CD8-positive, alpha-beta memory T cell (primary cell): ENCODE measurements at regions not wholly inside any gene's neighbourhood (a gene's known extent, or its start where the extent isn't known, plus 50 kb on each side); places are given as distances from the start of the nearest gene placed in this dataset.

Experiments
- CTCF ChIA-PET: fragments of 350-600 bp; sonication (Branson Sonifier 250); formaldehyde crosslinking; loops from one replicate; lab custom pipeline; 2021; ENCODE audit warnings: antibody characterized with exemption; lab: Charles Lee
- POLR2A ChIA-PET: fragments of 350-600 bp; sonication (Branson Sonifier 250); formaldehyde crosslinking; loops from one replicate; lab custom pipeline; 2021; ENCODE audit warnings: antibody characterized with exemption; lab: Charles Lee
- DNase-seq, 5 donors: peaks; one replicate each; pipeline versions ENCODE4 v3.0.0 to v3.0.0-alpha.2; 2020 to 2022; ENCODE audit warnings: mixed read lengths in 1 of 5
- H3K27ac ChIP-seq: one replicate; pipeline ENCODE4 v1.7.0; 2013; ENCODE audit warnings: low read depth, mild to moderate bottlenecking, low read length, moderate library complexity
- H3K27me3 ChIP-seq: 2 replicates; pipeline ENCODE4 v1.7.0; 2013; ENCODE audit warnings: low read length, mild to moderate bottlenecking; ENCODE audit not compliant: insufficient read depth, poor library complexity, severe bottlenecking
- H3K36me3 ChIP-seq: 2 replicates; pipeline ENCODE4 v1.7.0; 2013; ENCODE audit warnings: mild to moderate bottlenecking, low read length, moderate library complexity; ENCODE audit not compliant: insufficient read depth
- H3K4me1 ChIP-seq: 2 replicates; pipeline ENCODE4 v1.7.0; 2013; ENCODE audit warnings: mild to moderate bottlenecking, low read length, moderate library complexity; ENCODE audit not compliant: insufficient read depth
- H3K4me3 ChIP-seq: 2 replicates; pipeline ENCODE4 v1.7.0; 2013; ENCODE audit warnings: mild to moderate bottlenecking, low read length
- H3K9me3 ChIP-seq: 2 replicates; pipeline ENCODE4 v1.7.0; 2013; ENCODE audit warnings: mild to moderate bottlenecking, low read length
- H3K27ac Mint-ChIP-seq, 8 donors: one replicate each; pipeline ENCODE4 v1.8.0; 2020 to 2021; ENCODE audit warnings: mixed read lengths in 8 of 8, mild to moderate bottlenecking in 6 of 8, inconsistent platforms in 3 of 8, moderate library complexity in 3 of 8
- H3K27me3 Mint-ChIP-seq, 2 donors: one replicate each; pipeline ENCODE4 v1.8.0; 2020 to 2021; ENCODE audit warnings: mixed read lengths in 2 of 2, mild to moderate bottlenecking in 1 of 2, moderate library complexity in 1 of 2
- H3K36me3 Mint-ChIP-seq, 3 donors: one replicate each; pipeline ENCODE4 v1.8.0; 2020 to 2021; ENCODE audit warnings: mixed read lengths in 3 of 3, inconsistent platforms in 1 of 3, mild to moderate bottlenecking in 1 of 3
- H3K4me1 Mint-ChIP-seq, 3 donors: one replicate each; pipeline ENCODE4 v1.8.0; 2020 to 2021; ENCODE audit warnings: mixed read lengths in 3 of 3, inconsistent platforms in 1 of 3, mild to moderate bottlenecking in 1 of 3
- H3K4me3 Mint-ChIP-seq, 7 donors: one replicate each; pipeline ENCODE4 v1.8.0; 2020 to 2021; ENCODE audit warnings: mixed read lengths in 7 of 7, mild to moderate bottlenecking in 6 of 7, moderate library complexity in 4 of 7, inconsistent platforms in 2 of 7
- H3K9me3 Mint-ChIP-seq, 5 donors: one replicate each; pipeline ENCODE4 v1.8.0; 2020 to 2022; ENCODE audit warnings: mixed read lengths in 5 of 5, mild to moderate bottlenecking in 3 of 5, moderate library complexity in 2 of 5, inconsistent platforms in 1 of 5

DNA sequence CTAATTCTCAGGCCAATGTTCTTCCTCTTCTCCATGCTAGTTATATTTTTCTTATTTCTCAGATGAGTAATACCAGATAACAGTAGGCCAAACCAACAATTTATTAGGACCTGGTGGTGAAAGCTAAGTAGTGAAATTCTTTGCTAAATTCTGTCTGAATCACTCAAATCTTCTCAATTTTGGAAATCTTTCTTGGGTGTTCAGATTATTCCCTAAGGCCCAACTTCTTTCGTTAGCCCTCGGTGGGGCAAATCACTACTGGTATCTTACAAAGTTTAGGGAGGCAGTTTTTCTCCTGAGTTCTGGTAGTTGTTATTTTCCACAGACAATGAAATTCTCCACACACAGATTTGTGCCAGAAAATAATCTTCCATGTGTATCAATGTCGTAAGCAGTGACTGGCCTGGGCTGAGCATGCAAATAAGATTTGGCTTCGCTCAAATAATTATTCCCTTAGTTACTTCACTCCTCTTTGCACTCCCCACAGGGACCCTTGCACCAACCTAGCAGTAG is 443.5 kb upstream of the SLC14A2 start:
- H3K36me3 Mint-ChIP-seq, result no peaks in the 10 kb centered on the region
- Histone ChIP-seq H3K9me3 (no peaks in the 10 kb centered on the region), H3K36me3 (no peaks in the 10 kb centered on the region), H3K4me1 (no peaks in the 10 kb centered on the region), H3K27ac (no peak overlapping the region), H3K4me3 (no peak overlapping the region), H3K27me3 (no peaks in the 10 kb centered on the region)
- ChIA-PET POLR2A (no interaction called here), CTCF (no interaction called here)
- peaks cover 1 to 4% of the 10 kb centered on the region in 2 donors for H3K27me3 Mint-ChIP-seq
- H3K4me1 Mint-ChIP-seq, result peaks cover 2 to 11% (median 5%) of the 10 kb centered on the region in 3 donors
- H3K27ac Mint-ChIP-seq, result no peak overlapping the region
- DNase-seq, result no peak
- H3K9me3 Mint-ChIP-seq, result no peaks in the 10 kb centered on the region
- H3K4me3 Mint-ChIP-seq, result no peak overlapping the region

DNA sequence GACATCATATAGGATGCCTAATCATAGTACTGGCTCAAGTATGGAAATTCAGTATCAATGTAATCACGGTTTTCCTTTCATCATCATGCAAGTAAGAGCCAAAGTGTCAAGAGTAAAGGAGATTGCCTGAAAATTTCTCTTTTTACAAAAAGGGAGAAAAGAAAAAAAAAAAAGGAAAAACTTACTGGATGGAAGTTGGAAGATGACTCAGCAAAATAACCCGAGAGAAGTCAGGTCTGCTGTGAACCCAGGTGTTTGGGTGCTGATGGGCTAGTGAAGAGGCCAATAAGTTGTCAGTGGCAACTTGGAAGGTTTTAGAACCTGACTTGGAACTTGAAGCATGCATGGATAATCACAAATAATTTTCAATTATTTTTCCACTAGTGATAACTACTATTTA is 441.9 kb upstream of the SLC14A2 start:
- Histone ChIP-seq H3K4me3 (no peak overlapping the region), H3K36me3 (no peaks in the 10 kb centered on the region), H3K27ac (no peak overlapping the region), H3K9me3 (no peaks in the 10 kb centered on the region), H3K27me3 (no peaks in the 10 kb centered on the region), H3K4me1 (no peaks in the 10 kb centered on the region)
- POLR2A ChIA-PET, result no interaction called here
- CTCF ChIA-PET, result interaction anchor here (1.4 kb wide), 1 partner anchor 39 kb away, joined by 4 read pairs; no protein-coding TSS in a partner anchor
- H3K27ac Mint-ChIP-seq, result no peak overlapping the region
- H3K27me3 Mint-ChIP-seq, result peaks cover 1 to 9% of the 10 kb centered on the region in 2 donors
- no peaks in the 10 kb centered on the region for H3K36me3 Mint-ChIP-seq
- no peaks in the 10 kb centered on the region for H3K9me3 Mint-ChIP-seq
- no peak for DNase-seq
- H3K4me1 Mint-ChIP-seq, result peaks cover 2 to 11% (median 5%) of the 10 kb centered on the region in 3 donors
- no peak overlapping the region for H3K4me3 Mint-ChIP-seq

DNA sequence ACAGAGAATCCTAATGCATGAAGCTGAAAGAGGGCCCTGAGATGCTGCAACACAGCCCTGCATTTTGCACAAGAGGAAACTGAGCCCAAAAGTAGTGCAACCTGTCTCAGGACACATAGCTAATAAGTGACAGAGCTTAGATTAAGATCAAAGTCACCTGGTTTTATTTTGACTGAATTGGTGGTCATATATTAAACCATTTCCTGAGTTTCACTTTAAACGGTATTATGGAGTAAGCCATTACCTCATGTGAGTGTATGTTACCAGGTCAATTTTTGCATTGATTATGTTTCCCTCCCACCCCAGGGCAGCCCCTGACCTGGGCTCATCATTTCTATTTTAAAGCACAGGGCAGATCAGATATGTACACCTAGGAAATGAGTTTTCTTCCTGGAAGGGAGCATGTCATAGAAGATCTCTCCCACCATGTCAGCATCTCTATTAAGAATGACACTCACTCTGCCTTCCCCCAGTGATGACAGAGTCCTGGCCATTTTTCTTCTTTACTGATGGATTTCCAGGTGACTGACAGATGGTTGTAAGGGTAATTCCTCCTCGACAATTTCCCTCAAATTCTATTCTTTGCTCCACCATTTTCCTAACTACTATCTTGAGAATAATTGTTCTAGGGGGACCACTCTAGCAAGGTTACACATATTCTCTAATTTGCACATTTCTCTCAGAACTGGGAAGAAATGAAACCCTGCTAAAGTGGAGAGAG is 441.3 kb upstream of the SLC14A2 start:
- Mint-ChIP-seq H3K27ac (no peak overlapping the region), H3K4me1 (peaks cover 2 to 11% (median 5%) of the 10 kb centered on the region in 3 donors), H3K4me3 (no peak overlapping the region), H3K9me3 (no peaks in the 10 kb centered on the region), H3K36me3 (no peaks in the 10 kb centered on the region), H3K27me3 (peaks cover 2 to 9% of the 10 kb centered on the region in 2 donors)
- ChIA-PET POLR2A (no interaction called here), CTCF (no interaction called here)
- no peak for DNase-seq
- Histone ChIP-seq H3K27ac (no peak overlapping the region), H3K4me3 (no peak overlapping the region), H3K36me3 (no peaks in the 10 kb centered on the region), H3K9me3 (no peaks in the 10 kb centered on the region), H3K27me3 (no peaks in the 10 kb centered on the region), H3K4me1 (no peaks in the 10 kb centered on the region)

DNA sequence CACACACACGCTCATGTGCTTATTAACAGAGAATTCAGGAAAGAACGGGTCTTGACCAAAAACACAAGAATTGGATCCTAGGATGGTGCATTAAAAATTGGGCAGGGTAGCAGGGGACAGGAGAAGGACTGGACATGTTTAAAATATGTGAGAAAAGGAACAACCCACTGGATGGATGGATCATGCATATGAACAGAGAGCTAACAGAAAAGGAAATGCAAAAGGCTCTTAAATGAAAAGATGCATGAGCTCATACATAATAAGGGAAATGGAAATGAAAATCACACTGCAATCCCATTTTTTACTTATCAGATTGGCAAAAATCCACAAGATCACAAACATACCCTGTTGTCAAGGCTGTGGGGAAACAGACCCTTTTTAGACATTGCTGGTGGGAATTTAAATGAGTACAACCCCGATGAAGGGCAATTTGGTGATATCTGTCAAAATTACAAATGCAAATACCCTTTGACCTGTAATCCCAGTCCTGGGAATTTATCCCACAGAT is 440.6 kb upstream of the SLC14A2 start:
- Mint-ChIP-seq H3K4me1 (peaks cover 2 to 11% (median 5%) of the 10 kb centered on the region in 3 donors), H3K9me3 (no peaks in the 10 kb centered on the region), H3K36me3 (no peaks in the 10 kb centered on the region), H3K27ac (no peak overlapping the region), H3K4me3 (no peak overlapping the region), H3K27me3 (peaks cover 6 to 9% of the 10 kb centered on the region in 2 donors)
- POLR2A ChIA-PET, result no interaction called here
- Histone ChIP-seq H3K4me3 (no peak overlapping the region), H3K27ac (no peak overlapping the region), H3K27me3 (no peaks in the 10 kb centered on the region), H3K4me1 (no peaks in the 10 kb centered on the region), H3K36me3 (no peaks in the 10 kb centered on the region), H3K9me3 (no peaks in the 10 kb centered on the region)
- DNase-seq, result no peak
- CTCF ChIA-PET, result no interaction called here

DNA sequence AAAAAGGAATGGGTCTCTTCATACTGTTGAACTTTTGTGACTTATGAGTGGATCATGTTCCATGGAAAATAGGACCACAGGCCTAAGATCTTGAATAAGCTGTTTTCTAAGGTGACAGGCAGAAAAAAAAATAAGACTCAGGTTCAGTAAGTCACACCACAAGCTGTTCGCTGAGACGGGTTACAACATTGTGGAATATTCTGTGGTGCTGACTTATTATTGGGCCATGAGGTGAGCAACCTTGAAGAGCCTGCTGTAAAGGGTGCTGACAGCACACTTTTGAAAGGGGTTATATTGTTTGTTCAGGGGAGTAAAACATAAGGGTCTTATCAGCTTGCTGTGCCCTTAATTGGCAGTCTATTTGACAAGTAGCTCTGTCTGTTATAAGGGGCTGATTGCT is 439.8 kb upstream of the SLC14A2 start:
- Histone ChIP-seq H3K36me3 (no peaks in the 10 kb centered on the region), H3K4me3 (no peak overlapping the region), H3K4me1 (no peaks in the 10 kb centered on the region), H3K27ac (no peak overlapping the region), H3K9me3 (no peaks in the 10 kb centered on the region), H3K27me3 (no peaks in the 10 kb centered on the region)
- no peaks in the 10 kb centered on the region for H3K36me3 Mint-ChIP-seq
- no peak for DNase-seq
- no peak overlapping the region for H3K27ac Mint-ChIP-seq
- H3K9me3 Mint-ChIP-seq, result no peaks in the 10 kb centered on the region
- H3K4me3 Mint-ChIP-seq, result no peak overlapping the region
- ChIA-PET POLR2A (no interaction called here), CTCF (no interaction called here)
- H3K4me1 Mint-ChIP-seq, result peaks cover 2 to 11% (median 5%) of the 10 kb centered on the region in 3 donors
- H3K27me3 Mint-ChIP-seq, result peaks cover 6 to 9% of the 10 kb centered on the region in 2 donors

DNA sequence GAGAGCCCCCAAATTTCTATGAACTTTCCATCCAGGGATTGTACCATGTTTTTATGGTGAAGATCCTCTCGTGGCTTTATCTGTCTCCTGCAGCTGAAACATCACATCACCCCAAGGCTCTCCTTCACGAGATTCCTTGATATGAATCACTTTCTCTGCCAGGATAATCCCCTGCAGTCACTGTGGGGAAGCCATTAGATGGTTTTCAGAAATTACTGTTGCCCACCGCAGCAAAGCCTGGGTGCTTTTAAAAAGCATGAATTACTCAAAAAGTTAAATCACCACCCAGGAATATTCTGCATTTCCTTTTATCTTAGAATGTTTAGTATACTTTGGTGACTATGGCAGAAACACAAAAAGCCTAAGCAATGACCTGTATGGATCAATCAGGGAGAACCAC is 428.4 kb upstream of the SLC14A2 start:
- H3K4me1 Mint-ChIP-seq, result no peaks in the 10 kb centered on the region
- no peak overlapping the region for H3K27ac Mint-ChIP-seq

DNA sequence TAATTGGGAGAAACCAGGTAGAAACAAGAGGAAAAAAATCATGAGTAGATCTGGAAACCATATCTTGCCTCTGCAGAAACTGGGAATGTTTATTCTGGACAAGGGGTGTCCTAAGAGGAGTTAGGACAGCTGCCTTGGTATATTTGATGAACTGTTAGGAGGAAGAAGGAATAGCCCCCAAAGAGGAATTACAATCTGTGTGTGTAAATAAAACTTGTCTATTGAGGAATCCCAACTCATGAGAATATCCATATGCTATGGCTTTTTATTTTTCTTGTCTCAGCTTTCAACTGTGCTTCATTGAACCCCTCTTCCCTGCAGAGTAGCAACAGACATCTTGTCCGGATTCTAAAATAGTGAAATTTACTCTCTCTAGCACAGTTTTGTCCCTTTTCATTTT is 423.5 kb upstream of the SLC14A2 start:
- H3K9me3 ChIP-seq, result no peaks in the 10 kb centered on the region
- POLR2A ChIA-PET, result no interaction called here
- Mint-ChIP-seq H3K27ac (no peak overlapping the region), H3K36me3 (no peaks in the 10 kb centered on the region), H3K9me3 (no peaks in the 10 kb centered on the region), H3K4me1 (no peaks in the 10 kb centered on the region), H3K27me3 (peaks cover 2 to 10% of the 10 kb centered on the region in 2 donors), H3K4me3 (no peak overlapping the region)
- H3K27ac ChIP-seq, result no peak overlapping the region
- no peaks in the 10 kb centered on the region for H3K27me3 ChIP-seq
- H3K36me3 ChIP-seq, result no peaks in the 10 kb centered on the region
- CTCF ChIA-PET, result no interaction called here
- H3K4me1 ChIP-seq, result no peaks in the 10 kb centered on the region
- DNase-seq, result no peak
- H3K4me3 ChIP-seq, result no peak overlapping the region

More for the DNA sequence above, 428.4 kb upstream of the SLC14A2 start:
- H3K27me3 Mint-ChIP-seq, result peaks cover 4 to 9% of the 10 kb centered on the region in 2 donors
- Histone ChIP-seq H3K4me3 (no peak overlapping the region), H3K27ac (no peak overlapping the region), H3K9me3 (no peaks in the 10 kb centered on the region), H3K36me3 (no peaks in the 10 kb centered on the region), H3K4me1 (no peaks in the 10 kb centered on the region), H3K27me3 (no peaks in the 10 kb centered on the region)
- H3K36me3 Mint-ChIP-seq, result no peaks in the 10 kb centered on the region
- no peak for DNase-seq
- no peaks in the 10 kb centered on the region for H3K9me3 Mint-ChIP-seq
- POLR2A ChIA-PET, result no interaction called here
- CTCF ChIA-PET, result no interaction called here
- no peak overlapping the region for H3K4me3 Mint-ChIP-seq

DNA sequence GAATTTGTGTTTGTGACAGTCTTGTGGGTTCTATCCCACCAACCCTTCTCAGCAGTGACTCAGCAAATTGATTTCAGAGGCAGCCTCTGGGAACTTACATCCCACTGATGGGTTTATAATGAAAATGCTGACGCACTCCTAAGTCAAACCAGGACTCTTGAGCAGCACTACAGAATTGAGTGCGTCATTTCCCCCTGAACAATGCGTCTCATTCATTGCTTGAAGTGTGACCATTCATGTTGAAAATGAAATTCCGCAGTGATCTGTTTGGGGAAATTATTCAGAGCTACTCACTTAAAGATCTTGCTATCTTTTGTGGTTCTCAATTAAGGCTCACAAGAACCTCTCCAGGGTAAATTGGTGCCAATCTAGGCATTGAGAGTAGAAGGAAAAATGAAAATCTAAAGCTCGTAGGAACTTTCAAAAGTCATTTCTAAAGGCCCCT is 417.7 kb upstream of the SLC14A2 start:
- Mint-ChIP-seq H3K9me3 (peaks cover 0 to 2% (median 0%) of the 10 kb centered on the region in 5 donors), H3K4me1 (no peaks in the 10 kb centered on the region), H3K27me3 (peaks cover 2 to 18% of the 10 kb centered on the region in 2 donors), H3K36me3 (no peaks in the 10 kb centered on the region), H3K27ac (no peak overlapping the region), H3K4me3 (no peak overlapping the region)
- Histone ChIP-seq H3K4me1 (no peaks in the 10 kb centered on the region), H3K9me3 (no peaks in the 10 kb centered on the region), H3K36me3 (no peaks in the 10 kb centered on the region), H3K4me3 (no peak overlapping the region), H3K27ac (no peak overlapping the region), H3K27me3 (no peaks in the 10 kb centered on the region)
- ChIA-PET CTCF (no interaction called here), POLR2A (no interaction called here)
- no peak for DNase-seq
